ENCODE measurements at regions not wholly inside any gene's neighbourhood (a gene's known extent, or its start where the extent isn't known, plus 50 kb on each side); places are given as distances from the start of the nearest gene placed in this dataset.

GRCh38 chr2:129756276-129756675 is 223.2 kb upstream of the RAB6C start:
- no peak for DNase-seq

- no peak for DNase-seq
Measured at GRCh38 chr2:129757366-129757914, 222.0 kb upstream of the RAB6C start.

GRCh38 chr2:129757915-129758783 is 221.3 kb upstream of the RAB6C start:
- DNase-seq, result no peak

GRCh38 chr2:129758784-129759471 is 220.5 kb upstream of the RAB6C start:
- no peak for DNase-seq

GRCh38 chr2:129759472-129760010 is 219.9 kb upstream of the RAB6C start:
- no peak for DNase-seq

- DNase-seq, result no peak
Measured at GRCh38 chr2:129760669-129761068, 218.8 kb upstream of the RAB6C start.

- DNase-seq, result no peak
Measured at GRCh38 chr2:129761569-129762021, 217.9 kb upstream of the RAB6C start.

- no peak for DNase-seq
Measured at GRCh38 chr2:129762386-129763189, 216.9 kb upstream of the RAB6C start.

GRCh38 chr2:129763190-129763846 is 216.1 kb upstream of the RAB6C start:
- DNase-seq, result no peak

GRCh38 chr2:129763966-129764365 is 215.5 kb upstream of the RAB6C start:
- no peak for DNase-seq

GRCh38 chr2:129764376-129765325 is 214.8 kb upstream of the RAB6C start:
- no peak for DNase-seq

GRCh38 chr2:129765326-129765677 is 214.2 kb upstream of the RAB6C start:
- no peak for DNase-seq

- no peak for DNase-seq
Measured at GRCh38 chr2:129765678-129766351, 213.7 kb upstream of the RAB6C start.

- DNase-seq, result no peak
Measured at GRCh38 chr2:129766374-129766993, 213.0 kb upstream of the RAB6C start.

GRCh38 chr2:129767346-129768035 is 212.0 kb upstream of the RAB6C start:
- no peak for DNase-seq

GRCh38 chr2:129768036-129768386 is 211.5 kb upstream of the RAB6C start:
- DNase-seq, result no peak

GRCh38 chr2:129768485-129769184 is 210.8 kb upstream of the RAB6C start:
- DNase-seq, result no peak

GRCh38 chr2:129769185-129769991 is 210.1 kb upstream of the RAB6C start:
- no peak for DNase-seq
